AG09319 (cell line): ENCODE measurements at regions not wholly inside any gene's neighbourhood (a gene's known extent, or its start where the extent isn't known, plus 50 kb on each side); places are given as distances from the start of the nearest gene placed in this dataset.

Experiments used
- DNase-seq: peaks from one replicate; pipeline ENCODE4 v3.0.0-alpha.2; 2010; ENCODE audit warnings: low read depth; ENCODE audit errors: extremely low read depth
- CTCF ChIP-seq: IDR thresholded peaks from 2 replicates; pipeline ENCODE4 v1.5.1; 2011; ENCODE audit warnings: low read depth, mild to moderate bottlenecking, inconsistent platforms, low read length, moderate library complexity

- DNase-seq = no peak
- no peak for TF ChIP-seq CTCF
Measured at GRCh38 chr1:73500154-73500553, 697.8 kb downstream of the LRRIQ3 start.

- TF ChIP-seq CTCF = no peak
- DNase-seq = no peak
Measured at GRCh38 chr1:73499671-73500070, 698.3 kb downstream of the LRRIQ3 start.

GRCh38 chr1:73491621-73492020 lies 706.4 kb downstream of the LRRIQ3 start:
- TF ChIP-seq CTCF = no peak
- no peak for DNase-seq

GRCh38 chr1:73475316-73475870 lies 722.6 kb downstream of the LRRIQ3 start:
- no peak for DNase-seq
- no peak for TF ChIP-seq CTCF

GRCh38 chr1:73472810-73473209 lies 725.2 kb downstream of the LRRIQ3 start:
- TF ChIP-seq CTCF = no peak
- DNase-seq = no peak

- no peak for TF ChIP-seq CTCF
- DNase-seq = no peak
Measured at GRCh38 chr1:73467731-73468130, 730.2 kb downstream of the LRRIQ3 start.

- DNase-seq = no peak
- no peak for TF ChIP-seq CTCF
Measured at GRCh38 chr1:73463873-73464272, 734.1 kb downstream of the LRRIQ3 start.
